ENCODE measurements at regions not wholly inside any gene's neighbourhood (a gene's known extent, or its start where the extent isn't known, plus 50 kb on each side); places are given as distances from the start of the nearest gene placed in this dataset.
A peak's percentile ranks its signal among the peaks of the same experiment; 100 is the strongest.
"Not testable (repeated sequence)": the region's sequence is repeated elsewhere in the genome, so short reads cannot be mapped to it uniquely, and the experiment has no call there.

- Mint-ChIP-seq H3K27me3 (ENCODE audit: low read depth) (no peaks in the 10 kb centered on the region), H3K4me3 (no peak overlapping the region)
- CTCF ChIA-PET, result interaction anchor here (1.0 kb wide), 1 partner anchor 21 kb away, joined by 3 read pairs; no protein-coding TSS in a partner anchor
These were observed 80.8 kb upstream of the C12orf71 start for GRCh38 chr12:27163048-27163715.

GRCh38 chr12:27163894-27164293 is 80.2 kb upstream of the STK38L start:
- CTCF ChIA-PET, result interaction anchor here (1.0 kb wide), 1 partner anchor 22 kb away, joined by 3 read pairs; no protein-coding TSS in a partner anchor

More at GRCh38 chr12:27163048-27163715, 80.8 kb upstream of the C12orf71 start:
- H3K27ac Mint-ChIP-seq, result no peak overlapping the region
- intact Hi-C loops (cut with micrococcal nuclease), result no loop called here
- H3K36me3 Mint-ChIP-seq (ENCODE audit: low read depth), result no peaks in the 10 kb centered on the region
- H3K9me3 Mint-ChIP-seq, result peaks cover 8% of the 10 kb centered on the region
- no peak for DNase-seq
- no peaks in the 10 kb centered on the region for H3K4me1 Mint-ChIP-seq (ENCODE audit: low read depth)

GRCh38 chr12:27164330-27165040 is 79.6 kb upstream of the STK38L start:
- H3K27ac Mint-ChIP-seq, result no peak overlapping the region
- H3K9me3 Mint-ChIP-seq, result peaks cover 8% of the 10 kb centered on the region
- no peaks in the 10 kb centered on the region for H3K36me3 Mint-ChIP-seq (ENCODE audit: low read depth)
- H3K27me3 Mint-ChIP-seq (ENCODE audit: low read depth), result no peaks in the 10 kb centered on the region
- H3K4me1 Mint-ChIP-seq (ENCODE audit: low read depth), result no peaks in the 10 kb centered on the region
- CTCF ChIA-PET, result interaction anchor here (0.6 to 1.0 kb wide), 3 partner anchors 17 to 270 kb away, joined by 3 to 6 read pairs (median 3); no protein-coding TSS in a partner anchor
- intact Hi-C loops (cut with micrococcal nuclease), result no loop called here
- no peak for DNase-seq
- H3K4me3 Mint-ChIP-seq, result no peak overlapping the region

More at GRCh38 chr12:27163894-27164293, 80.2 kb upstream of the STK38L start:
- Mint-ChIP-seq H3K36me3 (ENCODE audit: low read depth) (no peaks in the 10 kb centered on the region), H3K4me1 (ENCODE audit: low read depth) (no peaks in the 10 kb centered on the region), H3K4me3 (no peak overlapping the region), H3K27ac (no peak overlapping the region), H3K27me3 (ENCODE audit: low read depth) (no peaks in the 10 kb centered on the region), H3K9me3 (peaks cover 8% of the 10 kb centered on the region)
- intact Hi-C loops (cut with micrococcal nuclease), result no loop called here
- DNase-seq, result no peak

- intact Hi-C loops (cut with micrococcal nuclease); H3K27me3 Mint-ChIP-seq (ENCODE audit: low read depth); H3K4me1 Mint-ChIP-seq (ENCODE audit: low read depth); H3K36me3 Mint-ChIP-seq (ENCODE audit: low read depth); H3K4me3 Mint-ChIP-seq; CTCF ChIA-PET; DNase-seq; H3K27ac Mint-ChIP-seq: not testable (repeated sequence)
- H3K9me3 Mint-ChIP-seq, result peaks cover 16% of the 10 kb centered on the region
These were observed 78.1 kb upstream of the STK38L start for GRCh38 chr12:27165958-27166357.

- H3K27me3 Mint-ChIP-seq (ENCODE audit: low read depth); H3K4me1 Mint-ChIP-seq (ENCODE audit: low read depth); CTCF ChIA-PET; H3K4me3 Mint-ChIP-seq; DNase-seq; H3K27ac Mint-ChIP-seq: not testable (repeated sequence)
- intact Hi-C loops (cut with micrococcal nuclease), result loop anchor here (10.0 kb wide), 1 partner anchor 897 kb away; no protein-coding TSS in a partner anchor
- peaks cover 12% of the 10 kb centered on the region for H3K36me3 Mint-ChIP-seq (ENCODE audit: low read depth)
- H3K9me3 Mint-ChIP-seq, result peaks cover 17% of the 10 kb centered on the region
These were observed 72.6 kb upstream of the STK38L start for GRCh38 chr12:27171494-27171893.

GRCh38 chr12:27176765-27177164 is 67.3 kb upstream of the STK38L start:
- Mint-ChIP-seq H3K27ac (peak overlapping the region; percentile 15), H3K4me3 (no peak overlapping the region), H3K36me3 (ENCODE audit: low read depth) (peaks cover 7% of the 10 kb centered on the region), H3K4me1 (ENCODE audit: low read depth) (peaks cover 36% of the 10 kb centered on the region), H3K9me3 (peaks cover 1% of the 10 kb centered on the region), H3K27me3 (ENCODE audit: low read depth) (peaks cover 2% of the 10 kb centered on the region)
- intact Hi-C loops (cut with micrococcal nuclease), result loop anchor here (5.0 to 10.0 kb wide), 4 partner anchors 46 to 902 kb away; no protein-coding TSS in a partner anchor
- CTCF ChIA-PET, result interaction anchor here (0.6 kb wide), 2 partner anchors 22 to 129 kb away, joined by 4 to 5 read pairs; no protein-coding TSS in a partner anchor
- peak; percentile 67 for DNase-seq

GRCh38 chr12:27177706-27178105 is 66.4 kb upstream of the STK38L start:
- DNase-seq, result no peak
- no peak overlapping the region for H3K27ac Mint-ChIP-seq
- H3K4me3 Mint-ChIP-seq, result no peak overlapping the region
- H3K36me3 Mint-ChIP-seq (ENCODE audit: low read depth), result peaks cover 3% of the 10 kb centered on the region
- CTCF ChIA-PET, result no interaction called here
- intact Hi-C loops (cut with micrococcal nuclease), result loop anchor here (2.0 to 10.0 kb wide), 7 partner anchors 35 to 903 kb away; no protein-coding TSS in a partner anchor
- H3K27me3 Mint-ChIP-seq (ENCODE audit: low read depth), result peaks cover 2% of the 10 kb centered on the region
- H3K4me1 Mint-ChIP-seq (ENCODE audit: low read depth), result peaks cover 36% of the 10 kb centered on the region
- no peaks in the 10 kb centered on the region for H3K9me3 Mint-ChIP-seq

GRCh38 chr12:27178255-27178654 is 65.8 kb upstream of the STK38L start:
- no peak for DNase-seq
- CTCF ChIA-PET, result interaction anchor here (0.6 to 2.7 kb wide), 4 partner anchors 60 to 450 kb away, joined by 3 to 10 read pairs (median 4); no protein-coding TSS in a partner anchor
- peaks cover 36% of the 10 kb centered on the region for H3K4me1 Mint-ChIP-seq (ENCODE audit: low read depth)
- H3K36me3 Mint-ChIP-seq (ENCODE audit: low read depth), result peaks cover 2% of the 10 kb centered on the region
- H3K27me3 Mint-ChIP-seq (ENCODE audit: low read depth), result peaks cover 2% of the 10 kb centered on the region
- no peaks in the 10 kb centered on the region for H3K9me3 Mint-ChIP-seq
- peak overlapping the region; percentile 76 for H3K27ac Mint-ChIP-seq
- H3K4me3 Mint-ChIP-seq, result no peak overlapping the region
- intact Hi-C loops (cut with micrococcal nuclease), result loop anchor here (2.0 to 10.0 kb wide), 7 partner anchors 35 to 903 kb away; no protein-coding TSS in a partner anchor

- H3K4me3 Mint-ChIP-seq, result no peak overlapping the region
- CTCF ChIA-PET, result interaction anchor here (0.6 to 2.7 kb wide), 5 partner anchors 59 to 449 kb away, joined by 3 to 10 read pairs (median 3); no protein-coding TSS in a partner anchor
- H3K4me1 Mint-ChIP-seq (ENCODE audit: low read depth), result peaks cover 36% of the 10 kb centered on the region
- H3K27ac Mint-ChIP-seq, result peak overlapping the region; percentile 76
- intact Hi-C loops (cut with micrococcal nuclease), result loop anchor here (1.0 to 10.0 kb wide), 13 partner anchors 36 to 904 kb away; partner anchors contain the start of genes FGFR1OP2, MED21 and STK38L
- H3K36me3 Mint-ChIP-seq (ENCODE audit: low read depth), result no peaks in the 10 kb centered on the region
- no peaks in the 10 kb centered on the region for H3K9me3 Mint-ChIP-seq
- H3K27me3 Mint-ChIP-seq (ENCODE audit: low read depth), result peaks cover 2% of the 10 kb centered on the region
- no peak for DNase-seq
These were observed 65.2 kb upstream of the STK38L start for GRCh38 chr12:27178723-27179399.

- intact Hi-C loops (cut with micrococcal nuclease), result loop anchor here (1.0 to 10.0 kb wide), 14 partner anchors 29 to 905 kb away; partner anchors contain the start of genes FGFR1OP2, MED21 and STK38L
- H3K27me3 Mint-ChIP-seq (ENCODE audit: low read depth), result peaks cover 2% of the 10 kb centered on the region
These were observed 64.5 kb upstream of the STK38L start for GRCh38 chr12:27179400-27180214.

GRCh38 chr12:27180906-27181505 is 63.1 kb upstream of the STK38L start:
- CTCF ChIA-PET, result interaction anchor here (0.7 to 2.7 kb wide), 8 partner anchors 23 to 635 kb away, joined by 3 to 10 read pairs (median 4); partner anchors contain the start of gene MED21
- intact Hi-C loops (cut with micrococcal nuclease), result loop anchor here (1.0 kb wide), 1 partner anchor 27 kb away; no protein-coding TSS in a partner anchor
- Mint-ChIP-seq H3K27ac (no peak overlapping the region), H3K4me1 (ENCODE audit: low read depth) (peaks cover 47% of the 10 kb centered on the region), H3K4me3 (no peak overlapping the region), H3K27me3 (ENCODE audit: low read depth) (no peaks in the 10 kb centered on the region), H3K36me3 (ENCODE audit: low read depth) (no peaks in the 10 kb centered on the region), H3K9me3 (no peaks in the 10 kb centered on the region)
- no peak for DNase-seq

More at GRCh38 chr12:27179400-27180214, 64.5 kb upstream of the STK38L start:
- Mint-ChIP-seq H3K27ac (peak overlapping the region; percentile 76), H3K4me3 (no peak overlapping the region), H3K36me3 (ENCODE audit: low read depth) (no peaks in the 10 kb centered on the region), H3K9me3 (no peaks in the 10 kb centered on the region), H3K4me1 (ENCODE audit: low read depth) (peaks cover 38% of the 10 kb centered on the region)
- peak; percentile 69 for DNase-seq
- CTCF ChIA-PET, result interaction anchor here (0.6 to 2.7 kb wide), 8 partner anchors 25 to 206 kb away, joined by 3 to 10 read pairs (median 4); partner anchors contain the start of gene MED21

All from activated naive CD4-positive, alpha-beta T cell treated with anti-CD3 and anti-CD28 coated beads for 36 hours (primary cell).